BJ (cell line): ENCODE measurements at regions not wholly inside any gene's neighbourhood (a gene's known extent, or its start where the extent isn't known, plus 50 kb on each side); places are given as distances from the start of the nearest gene placed in this dataset.

ENCODE experiments used
- CTCF ChIA-PET: fragments of 350-600 bp; formaldehyde crosslinking; extraction: SDS; loops from one replicate; lab custom pipeline; 2021; ENCODE audit warnings: antibody characterized with exemption, inconsistent platforms; lab: Yijun Ruan, JAX
- POLR2A ChIA-PET: fragments of 300-600 bp; sonication (Branson Sonifier 250); formaldehyde crosslinking; extraction: SDS; loops from one replicate; lab custom pipeline; 2021; ENCODE audit warnings: antibody characterized with exemption; lab: Charles Lee
- DNase-seq: peaks from one replicate; pipeline ENCODE4 v3.0.0-alpha.2; 2011; ENCODE audit warnings: low read depth
- H3K27me3 ChIP-seq: 2 replicates; pipeline ENCODE4 v1.6.0; 2011; ENCODE audit warnings: low read length; ENCODE audit not compliant: control insufficient read depth, insufficient read depth
- H3K36me3 ChIP-seq: 2 replicates; pipeline ENCODE4 v1.5.1; 2011; ENCODE audit warnings: low read length; ENCODE audit not compliant: control insufficient read depth, insufficient read depth
- H3K4me3 ChIP-seq: 2 replicates; pipeline ENCODE4 v1.5.1; 2011; ENCODE audit warnings: low read depth, mild to moderate bottlenecking, control low read depth, low read length
- CTCF ChIP-seq: IDR thresholded peaks from 2 replicates; pipeline ENCODE4 v1.5.1; 2011; ENCODE audit warnings: low read depth, mild to moderate bottlenecking, control low read depth, inconsistent platforms, low read length, moderate library complexity; ENCODE audit not compliant: insufficient read depth

GRCh38 chr6:104312851-104313250, 546.9 kb downstream of the HACE1 start:
- no peak for DNase-seq
- H3K4me3 ChIP-seq: no peak overlapping the region
- H3K27me3 ChIP-seq: no peaks in the 10 kb centered on the region
- CTCF ChIA-PET: no interaction called here
- TF ChIP-seq CTCF: no peak
- POLR2A ChIA-PET: no interaction called here
- H3K36me3 ChIP-seq: no peaks in the 10 kb centered on the region

GRCh38 chr6:104306211-104306610, 553.5 kb downstream of the HACE1 start:
- H3K4me3 ChIP-seq: no peak overlapping the region
- POLR2A ChIA-PET: no interaction called here
- no peaks in the 10 kb centered on the region for H3K36me3 ChIP-seq
- TF ChIP-seq CTCF: no peak
- DNase-seq: no peak
- CTCF ChIA-PET: no interaction called here
- no peaks in the 10 kb centered on the region for H3K27me3 ChIP-seq

GRCh38 chr6:104305206-104305605, 554.5 kb downstream of the HACE1 start:
- H3K36me3 ChIP-seq: no peaks in the 10 kb centered on the region
- ChIA-PET POLR2A (no interaction called here), CTCF (no interaction called here)
- no peak for TF ChIP-seq CTCF
- no peak for DNase-seq
- H3K4me3 ChIP-seq: no peak overlapping the region
- H3K27me3 ChIP-seq: no peaks in the 10 kb centered on the region

- Histone ChIP-seq H3K4me3 (no peak overlapping the region), H3K27me3 (no peaks in the 10 kb centered on the region), H3K36me3 (no peaks in the 10 kb centered on the region)
- CTCF ChIA-PET: no interaction called here
- DNase-seq: no peak
- no peak for TF ChIP-seq CTCF
- POLR2A ChIA-PET: no interaction called here
These were observed 557.8 kb downstream of the HACE1 start for GRCh38 chr6:104301951-104302350.

GRCh38 chr6:104286641-104287040, 573.1 kb downstream of the HACE1 start:
- ChIA-PET CTCF (no interaction called here), POLR2A (no interaction called here)
- Histone ChIP-seq H3K36me3 (no peaks in the 10 kb centered on the region), H3K27me3 (no peaks in the 10 kb centered on the region), H3K4me3 (no peak overlapping the region)
- TF ChIP-seq CTCF: no peak
- no peak for DNase-seq
